ENCODE measurements at regions not wholly inside any gene's neighbourhood (a gene's known extent, or its start where the extent isn't known, plus 50 kb on each side); places are given as distances from the start of the nearest gene placed in this dataset.

GRCh38 chr21:27219068-27219467 is 252.2 kb upstream of the ADAMTS5 start (continued):
- TF ChIP-seq, protein P1, sequence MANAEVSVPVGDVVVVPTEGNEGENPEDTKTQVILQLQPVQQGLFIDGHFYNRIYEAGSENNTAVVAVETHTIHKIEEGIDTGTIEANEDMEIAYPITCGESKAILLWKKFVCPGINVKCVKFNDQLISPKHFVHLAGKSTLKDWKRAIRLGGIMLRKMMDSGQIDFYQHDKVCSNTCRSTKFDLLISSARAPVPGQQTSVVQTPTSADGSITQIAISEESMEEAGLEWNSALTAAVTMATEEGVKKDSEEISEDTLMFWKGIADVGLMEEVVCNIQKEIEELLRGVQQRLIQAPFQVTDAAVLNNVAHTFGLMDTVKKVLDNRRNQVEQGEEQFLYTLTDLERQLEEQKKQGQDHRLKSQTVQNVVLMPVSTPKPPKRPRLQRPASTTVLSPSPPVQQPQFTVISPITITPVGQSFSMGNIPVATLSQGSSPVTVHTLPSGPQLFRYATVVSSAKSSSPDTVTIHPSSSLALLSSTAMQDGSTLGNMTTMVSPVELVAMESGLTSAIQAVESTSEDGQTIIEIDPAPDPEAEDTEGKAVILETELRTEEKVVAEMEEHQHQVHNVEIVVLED (CRISPR knock-in tag; IDR thresholded peaks at IDR 0.05), result no peak
- TF ChIP-seq TFE3 (CRISPR knock-in tag; IDR thresholded peaks at IDR 0.05) (no peak), LARP7 (IDR thresholded peaks at IDR 0.05) (no peak)

GRCh38 chr21:27213303-27213702 is 246.4 kb upstream of the ADAMTS5 start:
- Histone ChIP-seq H3K4me3 (no peak overlapping the region), H3K9me1 (ENCODE audit: control insufficient read depth, insufficient read depth, low read length) (no peaks in the 10 kb centered on the region), H3K27me3 (ENCODE audit: control insufficient read depth in 2 of 2, insufficient read depth in 2 of 2, low read length in 2 of 2) (no peaks in the 10 kb centered on the region), H3K79me2 (ENCODE audit: control insufficient read depth, insufficient read depth, low read length) (no peaks in the 10 kb centered on the region), H3K4me1 (replicated peaks in 1 of 2; ENCODE audit: control insufficient read depth in 2 of 2, insufficient read depth in 2 of 2, low read length in 2 of 2) (no peaks in the 10 kb centered on the region), H3K27ac (ENCODE audit: extremely low read depth, low read depth, low read length) (no peak overlapping the region), H3K36me3 (ENCODE audit: control insufficient read depth, insufficient read depth, low read length) (no peaks in the 10 kb centered on the region), H3K9ac (ENCODE audit: insufficient read depth in 1 of 2, low read depth in 2 of 2, low read length in 2 of 2) (no peak overlapping the region), H3K4me2 (ENCODE audit: insufficient read depth, low read length) (no peak overlapping the region), H4K20me1 (replicated peaks; ENCODE audit: control insufficient read depth, insufficient read depth, low read length) (no peaks in the 10 kb centered on the region), H2AFZ (ENCODE audit: low read depth, low read length) (no peak overlapping the region), H3K9me3 (replicated peaks; ENCODE audit: control insufficient read depth, insufficient read depth, low read depth, low read length) (0 out of 2 replicates have a peak, but pooled peaks cover 2% of the 10 kb centered on the region)
- in situ Hi-C loops (cut with MboI), result no loop called here
- FAIRE-seq, result no peak
- intact Hi-C loops (cut with micrococcal nuclease), result no loop called here
- ATAC-seq, result no peak
- ChIA-PET POLR2A (no interaction called here), CTCF (ENCODE audit: low intra/inter-chr PET ratio) (no interaction called here)
- DNase-seq (ENCODE audit: extremely low read depth in 1 of 4, low spot score in 3 of 4), result no peak
- BruUV-seq (replicated peaks), result no TSS peak
- TF ChIP-seq ELF2 (CRISPR knock-in tag; IDR thresholded peaks at IDR 0.05) (no peak), RBBP5 (IDR thresholded peaks at IDR 0.05; ENCODE audit: borderline replicate concordance, insufficient read depth, low read length, poor library complexity, severe bottlenecking) (no peak), GATAD2A (IDR thresholded peaks at IDR 0.05) (no peak), CBX8 (IDR thresholded peaks at IDR 0.05; ENCODE audit: borderline replicate concordance, extremely low read depth, low read depth, low read length, poor library complexity, severe bottlenecking) (no peak), HCFC1 (IDR thresholded peaks at IDR 0.05; ENCODE audit: low read depth, low read length) (no peak), TOE1 (IDR thresholded peaks at IDR 0.05; ENCODE audit: borderline replicate concordance) (no peak), TOE1 (CRISPR knock-in tag; IDR thresholded peaks at IDR 0.05; ENCODE audit: borderline replicate concordance, low read depth) (no peak), TBL1XR1 (IDR thresholded peaks at IDR 0.05; ENCODE audit: low read length in 2 of 2) (no peak), TFAM (CRISPR knock-in tag; conservative IDR thresholded peaks at IDR 0.05) (no peak), ZNF507 (tag; conservative IDR thresholded peaks at IDR 0.05) (no peak), ZNF311 (CRISPR knock-in tag; IDR thresholded peaks at IDR 0.05) (no peak), ZNF143 (CRISPR knock-in tag; IDR thresholded peaks at IDR 0.05) (no peak)
- TF ChIP-seq, protein P2, sequence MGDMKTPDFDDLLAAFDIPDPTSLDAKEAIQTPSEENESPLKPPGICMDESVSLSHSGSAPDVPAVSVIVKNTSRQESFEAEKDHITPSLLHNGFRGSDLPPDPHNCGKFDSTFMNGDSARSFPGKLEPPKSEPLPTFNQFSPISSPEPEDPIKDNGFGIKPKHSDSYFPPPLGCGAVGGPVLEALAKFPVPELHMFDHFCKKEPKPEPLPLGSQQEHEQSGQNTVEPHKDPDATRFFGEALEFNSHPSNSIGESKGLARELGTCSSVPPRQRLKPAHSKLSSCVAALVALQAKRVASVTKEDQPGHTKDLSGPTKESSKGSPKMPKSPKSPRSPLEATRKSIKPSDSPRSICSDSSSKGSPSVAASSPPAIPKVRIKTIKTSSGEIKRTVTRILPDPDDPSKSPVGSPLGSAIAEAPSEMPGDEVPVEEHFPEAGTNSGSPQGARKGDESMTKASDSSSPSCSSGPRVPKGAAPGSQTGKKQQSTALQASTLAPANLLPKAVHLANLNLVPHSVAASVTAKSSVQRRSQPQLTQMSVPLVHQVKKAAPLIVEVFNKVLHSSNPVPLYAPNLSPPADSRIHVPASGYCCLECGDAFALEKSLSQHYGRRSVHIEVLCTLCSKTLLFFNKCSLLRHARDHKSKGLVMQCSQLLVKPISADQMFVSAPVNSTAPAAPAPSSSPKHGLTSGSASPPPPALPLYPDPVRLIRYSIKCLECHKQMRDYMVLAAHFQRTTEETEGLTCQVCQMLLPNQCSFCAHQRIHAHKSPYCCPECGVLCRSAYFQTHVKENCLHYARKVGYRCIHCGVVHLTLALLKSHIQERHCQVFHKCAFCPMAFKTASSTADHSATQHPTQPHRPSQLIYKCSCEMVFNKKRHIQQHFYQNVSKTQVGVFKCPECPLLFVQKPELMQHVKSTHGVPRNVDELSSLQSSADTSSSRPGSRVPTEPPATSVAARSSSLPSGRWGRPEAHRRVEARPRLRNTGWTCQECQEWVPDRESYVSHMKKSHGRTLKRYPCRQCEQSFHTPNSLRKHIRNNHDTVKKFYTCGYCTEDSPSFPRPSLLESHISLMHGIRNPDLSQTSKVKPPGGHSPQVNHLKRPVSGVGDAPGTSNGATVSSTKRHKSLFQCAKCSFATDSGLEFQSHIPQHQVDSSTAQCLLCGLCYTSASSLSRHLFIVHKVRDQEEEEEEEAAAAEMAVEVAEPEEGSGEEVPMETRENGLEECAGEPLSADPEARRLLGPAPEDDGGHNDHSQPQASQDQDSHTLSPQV (IDR thresholded peaks at IDR 0.05), result no peak
